ENCODE measurements at regions not wholly inside any gene's neighbourhood (a gene's known extent, or its start where the extent isn't known, plus 50 kb on each side); places are given as distances from the start of the nearest gene placed in this dataset.

- no peak for TF ChIP-seq CTCF (IDR thresholded peaks at IDR 0.05)
- no peak for TF ChIP-seq POLR2A (IDR thresholded peaks at IDR 0.05)
- no peak for TF ChIP-seq EP300 (IDR thresholded peaks at IDR 0.05)
Measured at GRCh38 chrX:137926090-137926489, 360.2 kb downstream of the ZIC3 start.
